ENCODE measurements at regions not wholly inside any gene's neighbourhood (a gene's known extent, or its start where the extent isn't known, plus 50 kb on each side); places are given as distances from the start of the nearest gene placed in this dataset.

DNA sequence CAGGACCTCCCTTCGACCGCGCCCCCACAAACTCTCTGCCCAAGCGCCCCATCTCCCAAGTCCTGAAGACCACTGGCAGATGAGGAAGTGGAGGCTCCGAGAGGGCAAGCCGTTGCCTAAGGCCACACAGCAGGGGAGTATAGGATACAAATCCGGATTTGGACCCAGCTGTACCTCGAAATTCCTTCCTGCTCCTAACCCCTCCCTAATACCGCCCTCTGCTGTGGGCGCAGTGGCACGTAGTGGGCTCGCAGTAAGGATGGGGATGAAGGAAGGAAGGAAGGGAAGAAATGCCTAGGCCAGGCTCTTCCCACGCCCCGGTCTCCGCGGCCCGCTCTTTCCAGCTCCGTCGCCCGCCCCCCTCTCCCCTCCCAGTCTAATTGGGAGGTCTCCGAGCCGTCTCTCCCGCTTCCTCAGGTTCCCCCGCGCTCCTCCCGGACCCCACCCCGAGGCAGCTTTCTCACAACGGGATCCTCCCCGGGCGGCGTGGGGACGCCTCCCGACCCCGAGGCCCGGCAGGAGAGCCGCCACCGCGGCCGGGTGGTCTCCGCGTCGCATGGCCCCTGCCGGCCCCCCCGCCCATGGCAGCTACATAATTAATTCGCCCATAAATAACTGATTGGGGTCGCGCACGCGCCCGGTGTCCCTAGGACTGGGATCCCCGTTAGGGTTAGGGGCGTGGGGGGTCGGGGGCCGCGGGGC lies 138.9 kb downstream of the C9orf50 start:
- Histone ChIP-seq H3K4me3 (ENCODE audit: low read depth, low read length) (peak overlapping the region; percentile 29), H3K4me1 (ENCODE audit: control insufficient read depth, insufficient read depth, low read length) (no peaks in the 10 kb centered on the region; the same call in 1 of the 2 replicates), H3K27ac (ENCODE audit: extremely low read depth, low read depth, low read length) (peak overlapping the region; percentile 83), H3K9me3 (ENCODE audit: control insufficient read depth, insufficient read depth, low read depth, low read length) (no peaks in the 10 kb centered on the region), H3K36me3 (ENCODE audit: control insufficient read depth in 2 of 2, insufficient read depth in 1 of 2, low read length in 2 of 2) (no peaks in the 10 kb centered on the region)
- POLR2A ChIA-PET, result interaction anchor here (1.1 to 4.1 kb wide), 8 partner anchors 15 to 307 kb away, joined by 3 to 46 read pairs (median 8); partner anchors contain the start of gene IER5L
- CTCF ChIA-PET, result interaction anchor here (0.6 to 1.0 kb wide), 3 partner anchors 22 to 54 kb away, joined by 3 to 4 read pairs (median 3); no protein-coding TSS in a partner anchor
- TF ChIP-seq ZNF571 (tag by site-specific recombination; IDR thresholded peaks at IDR 0.05) (no peak), ZNF10 (tag by site-specific recombination; IDR thresholded peaks at IDR 0.05) (no peak), GLIS1 (tag by site-specific recombination; IDR thresholded peaks at IDR 0.05) (peak; percentile 42; the same call in 1 of the 2 replicates), ZNF24 (tag by site-specific recombination; IDR thresholded peaks at IDR 0.05) (0 out of 2 replicates have a peak, but pooled peaks have one; percentile 24), ZIC2 (tag by site-specific recombination; IDR thresholded peaks at IDR 0.05) (peak; percentile 58), ZNF621 (tag by site-specific recombination; IDR thresholded peaks at IDR 0.05) (no peak), ZNF341 (tag by site-specific recombination; IDR thresholded peaks at IDR 0.05; ENCODE audit: low read depth) (peak; percentile 87), ZNF76 (tag by site-specific recombination; IDR thresholded peaks at IDR 0.05; ENCODE audit: borderline replicate concordance, low read depth) (no peak), ZSCAN23 (tag by site-specific recombination; IDR thresholded peaks at IDR 0.05) (no peak), MZF1 (tag by site-specific recombination; IDR thresholded peaks at IDR 0.05; ENCODE audit: borderline replicate concordance) (no peak), ZNF707 (tag by site-specific recombination; IDR thresholded peaks at IDR 0.05) (no peak), ZNF404 (tag by site-specific recombination; IDR thresholded peaks at IDR 0.05) (no peak), ZNF658 (tag by site-specific recombination; IDR thresholded peaks at IDR 0.05) (no peak), ZNF175 (tag by site-specific recombination; IDR thresholded peaks at IDR 0.05) (no peak), ZNF366 (tag by site-specific recombination; conservative IDR thresholded peaks at IDR 0.05) (0 out of 2 replicates have a peak, but pooled peaks have one; percentile 19), ZNF391 (tag by site-specific recombination; IDR thresholded peaks at IDR 0.05; ENCODE audit: borderline replicate concordance, low read depth) (no peak)
- TF ChIP-seq, protein P1, sequence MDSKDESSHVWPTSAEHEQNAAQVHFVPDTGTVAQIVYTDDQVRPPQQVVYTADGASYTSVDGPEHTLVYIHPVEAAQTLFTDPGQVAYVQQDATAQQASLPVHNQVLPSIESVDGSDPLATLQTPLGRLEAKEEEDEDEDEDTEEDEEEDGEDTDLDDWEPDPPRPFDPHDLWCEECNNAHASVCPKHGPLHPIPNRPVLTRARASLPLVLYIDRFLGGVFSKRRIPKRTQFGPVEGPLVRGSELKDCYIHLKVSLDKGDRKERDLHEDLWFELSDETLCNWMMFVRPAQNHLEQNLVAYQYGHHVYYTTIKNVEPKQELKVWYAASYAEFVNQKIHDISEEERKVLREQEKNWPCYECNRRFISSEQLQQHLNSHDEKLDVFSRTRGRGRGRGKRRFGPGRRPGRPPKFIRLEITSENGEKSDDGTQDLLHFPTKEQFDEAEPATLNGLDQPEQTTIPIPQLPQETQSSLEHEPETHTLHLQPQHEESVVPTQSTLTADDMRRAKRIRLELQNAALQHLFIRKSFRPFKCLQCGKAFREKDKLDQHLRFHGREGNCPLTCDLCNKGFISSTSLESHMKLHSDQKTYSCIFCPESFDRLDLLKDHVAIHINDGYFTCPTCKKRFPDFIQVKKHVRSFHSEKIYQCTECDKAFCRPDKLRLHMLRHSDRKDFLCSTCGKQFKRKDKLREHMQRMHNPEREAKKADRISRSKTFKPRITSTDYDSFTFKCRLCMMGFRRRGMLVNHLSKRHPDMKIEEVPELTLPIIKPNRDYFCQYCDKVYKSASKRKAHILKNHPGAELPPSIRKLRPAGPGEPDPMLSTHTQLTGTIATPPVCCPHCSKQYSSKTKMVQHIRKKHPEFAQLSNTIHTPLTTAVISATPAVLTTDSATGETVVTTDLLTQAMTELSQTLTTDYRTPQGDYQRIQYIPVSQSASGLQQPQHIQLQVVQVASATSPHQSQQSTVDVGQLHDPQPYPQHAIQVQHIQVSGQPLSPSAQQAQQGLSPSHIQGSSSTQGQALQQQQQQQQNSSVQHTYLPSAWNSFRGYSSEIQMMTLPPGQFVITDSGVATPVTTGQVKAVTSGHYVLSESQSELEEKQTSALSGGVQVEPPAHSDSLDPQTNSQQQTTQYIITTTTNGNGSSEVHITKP (tag by site-specific recombination; IDR thresholded peaks at IDR 0.05), result no peak
- TF ChIP-seq, protein P2, sequence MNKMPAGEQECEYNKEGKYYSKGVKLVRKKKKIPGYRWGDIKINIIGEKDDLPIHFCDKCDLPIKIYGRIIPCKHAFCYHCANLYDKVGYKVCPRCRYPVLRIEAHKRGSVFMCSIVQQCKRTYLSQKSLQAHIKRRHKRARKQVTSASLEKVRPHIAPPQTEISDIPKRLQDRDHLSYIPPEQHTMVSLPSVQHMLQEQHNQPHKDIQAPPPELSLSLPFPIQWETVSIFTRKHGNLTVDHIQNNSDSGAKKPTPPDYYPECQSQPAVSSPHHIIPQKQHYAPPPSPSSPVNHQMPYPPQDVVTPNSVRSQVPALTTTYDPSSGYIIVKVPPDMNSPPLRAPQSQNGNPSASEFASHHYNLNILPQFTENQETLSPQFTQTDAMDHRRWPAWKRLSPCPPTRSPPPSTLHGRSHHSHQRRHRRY (tag by site-specific recombination; IDR thresholded peaks at IDR 0.05), result no peak
- TF ChIP-seq, protein P3, sequence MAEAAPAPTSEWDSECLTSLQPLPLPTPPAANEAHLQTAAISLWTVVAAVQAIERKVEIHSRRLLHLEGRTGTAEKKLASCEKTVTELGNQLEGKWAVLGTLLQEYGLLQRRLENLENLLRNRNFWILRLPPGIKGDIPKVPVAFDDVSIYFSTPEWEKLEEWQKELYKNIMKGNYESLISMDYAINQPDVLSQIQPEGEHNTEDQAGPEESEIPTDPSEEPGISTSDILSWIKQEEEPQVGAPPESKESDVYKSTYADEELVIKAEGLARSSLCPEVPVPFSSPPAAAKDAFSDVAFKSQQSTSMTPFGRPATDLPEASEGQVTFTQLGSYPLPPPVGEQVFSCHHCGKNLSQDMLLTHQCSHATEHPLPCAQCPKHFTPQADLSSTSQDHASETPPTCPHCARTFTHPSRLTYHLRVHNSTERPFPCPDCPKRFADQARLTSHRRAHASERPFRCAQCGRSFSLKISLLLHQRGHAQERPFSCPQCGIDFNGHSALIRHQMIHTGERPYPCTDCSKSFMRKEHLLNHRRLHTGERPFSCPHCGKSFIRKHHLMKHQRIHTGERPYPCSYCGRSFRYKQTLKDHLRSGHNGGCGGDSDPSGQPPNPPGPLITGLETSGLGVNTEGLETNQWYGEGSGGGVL (tag by site-specific recombination; IDR thresholded peaks at IDR 0.05), result no peak
- TF ChIP-seq, protein P4, sequence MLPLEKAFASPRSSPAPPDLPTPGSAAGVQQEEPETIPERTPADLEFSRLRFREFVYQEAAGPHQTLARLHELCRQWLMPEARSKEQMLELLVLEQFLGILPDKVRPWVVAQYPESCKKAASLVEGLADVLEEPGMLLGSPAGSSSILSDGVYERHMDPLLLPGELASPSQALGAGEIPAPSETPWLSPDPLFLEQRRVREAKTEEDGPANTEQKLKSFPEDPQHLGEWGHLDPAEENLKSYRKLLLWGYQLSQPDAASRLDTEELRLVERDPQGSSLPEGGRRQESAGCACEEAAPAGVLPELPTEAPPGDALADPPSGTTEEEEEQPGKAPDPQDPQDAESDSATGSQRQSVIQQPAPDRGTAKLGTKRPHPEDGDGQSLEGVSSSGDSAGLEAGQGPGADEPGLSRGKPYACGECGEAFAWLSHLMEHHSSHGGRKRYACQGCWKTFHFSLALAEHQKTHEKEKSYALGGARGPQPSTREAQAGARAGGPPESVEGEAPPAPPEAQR (tag by site-specific recombination; IDR thresholded peaks at IDR 0.05), result no peak
- TF ChIP-seq, protein P5, sequence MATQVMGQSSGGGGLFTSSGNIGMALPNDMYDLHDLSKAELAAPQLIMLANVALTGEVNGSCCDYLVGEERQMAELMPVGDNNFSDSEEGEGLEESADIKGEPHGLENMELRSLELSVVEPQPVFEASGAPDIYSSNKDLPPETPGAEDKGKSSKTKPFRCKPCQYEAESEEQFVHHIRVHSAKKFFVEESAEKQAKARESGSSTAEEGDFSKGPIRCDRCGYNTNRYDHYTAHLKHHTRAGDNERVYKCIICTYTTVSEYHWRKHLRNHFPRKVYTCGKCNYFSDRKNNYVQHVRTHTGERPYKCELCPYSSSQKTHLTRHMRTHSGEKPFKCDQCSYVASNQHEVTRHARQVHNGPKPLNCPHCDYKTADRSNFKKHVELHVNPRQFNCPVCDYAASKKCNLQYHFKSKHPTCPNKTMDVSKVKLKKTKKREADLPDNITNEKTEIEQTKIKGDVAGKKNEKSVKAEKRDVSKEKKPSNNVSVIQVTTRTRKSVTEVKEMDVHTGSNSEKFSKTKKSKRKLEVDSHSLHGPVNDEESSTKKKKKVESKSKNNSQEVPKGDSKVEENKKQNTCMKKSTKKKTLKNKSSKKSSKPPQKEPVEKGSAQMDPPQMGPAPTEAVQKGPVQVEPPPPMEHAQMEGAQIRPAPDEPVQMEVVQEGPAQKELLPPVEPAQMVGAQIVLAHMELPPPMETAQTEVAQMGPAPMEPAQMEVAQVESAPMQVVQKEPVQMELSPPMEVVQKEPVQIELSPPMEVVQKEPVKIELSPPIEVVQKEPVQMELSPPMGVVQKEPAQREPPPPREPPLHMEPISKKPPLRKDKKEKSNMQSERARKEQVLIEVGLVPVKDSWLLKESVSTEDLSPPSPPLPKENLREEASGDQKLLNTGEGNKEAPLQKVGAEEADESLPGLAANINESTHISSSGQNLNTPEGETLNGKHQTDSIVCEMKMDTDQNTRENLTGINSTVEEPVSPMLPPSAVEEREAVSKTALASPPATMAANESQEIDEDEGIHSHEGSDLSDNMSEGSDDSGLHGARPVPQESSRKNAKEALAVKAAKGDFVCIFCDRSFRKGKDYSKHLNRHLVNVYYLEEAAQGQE (tag by site-specific recombination; IDR thresholded peaks at IDR 0.05), result no peak
- TF ChIP-seq, protein P6, sequence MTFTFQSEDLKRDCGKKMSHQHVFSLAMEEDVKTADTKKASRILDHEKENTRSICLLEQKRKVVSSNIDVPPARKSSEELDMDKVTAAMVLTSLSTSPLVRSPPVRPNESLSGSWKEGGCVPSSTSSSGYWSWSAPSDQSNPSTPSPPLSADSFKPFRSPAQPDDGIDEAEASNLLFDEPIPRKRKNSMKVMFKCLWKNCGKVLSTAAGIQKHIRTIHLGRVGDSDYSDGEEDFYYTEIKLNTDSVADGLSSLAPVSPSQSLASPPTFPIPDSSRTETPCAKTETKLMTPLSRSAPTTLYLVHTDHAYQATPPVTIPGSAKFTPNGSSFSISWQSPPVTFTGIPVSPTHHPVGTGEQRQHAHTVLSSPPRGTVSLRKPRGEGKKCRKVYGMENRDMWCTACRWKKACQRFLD (tag by site-specific recombination; IDR thresholded peaks at IDR 0.05), result no peak
- TF ChIP-seq, protein P7, sequence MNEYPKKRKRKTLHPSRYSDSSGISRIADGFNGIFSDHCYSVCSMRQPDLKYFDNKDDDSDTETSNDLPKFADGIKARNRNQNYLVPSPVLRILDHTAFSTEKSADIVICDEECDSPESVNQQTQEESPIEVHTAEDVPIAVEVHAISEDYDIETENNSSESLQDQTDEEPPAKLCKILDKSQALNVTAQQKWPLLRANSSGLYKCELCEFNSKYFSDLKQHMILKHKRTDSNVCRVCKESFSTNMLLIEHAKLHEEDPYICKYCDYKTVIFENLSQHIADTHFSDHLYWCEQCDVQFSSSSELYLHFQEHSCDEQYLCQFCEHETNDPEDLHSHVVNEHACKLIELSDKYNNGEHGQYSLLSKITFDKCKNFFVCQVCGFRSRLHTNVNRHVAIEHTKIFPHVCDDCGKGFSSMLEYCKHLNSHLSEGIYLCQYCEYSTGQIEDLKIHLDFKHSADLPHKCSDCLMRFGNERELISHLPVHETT (tag by site-specific recombination; IDR thresholded peaks at IDR 0.05), result no peak
